Progenitor cell of endocrine pancreas (in vitro differentiated cells): ENCODE measurements at regions not wholly inside any gene's neighbourhood (a gene's known extent, or its start where the extent isn't known, plus 50 kb on each side); places are given as distances from the start of the nearest gene placed in this dataset.
A peak's percentile ranks its signal among the peaks of the same experiment; 100 is the strongest.

Source experiments
- DNase-seq: peaks from one replicate; pipeline ENCODE4 v3.0.0; 2021; ENCODE audit warnings: low spot score; ENCODE audit not compliant: unreplicated experiment
- H3K27ac Mint-ChIP-seq: 2 replicates; pipeline ENCODE4 v1.8.0; 2021; ENCODE audit warnings: mild to moderate bottlenecking, moderate library complexity, mixed read lengths
- H3K27me3 Mint-ChIP-seq: 2 replicates; pipeline ENCODE4 v1.8.0; 2021; ENCODE audit warnings: mixed read lengths
- H3K36me3 Mint-ChIP-seq: 2 replicates; pipeline ENCODE4 v1.8.0; 2022; ENCODE audit warnings: mixed read lengths; ENCODE audit not compliant: insufficient read depth
- H3K4me1 Mint-ChIP-seq: 2 replicates; pipeline ENCODE4 v1.8.0; 2021; ENCODE audit warnings: low read depth, mixed read lengths
- H3K4me3 Mint-ChIP-seq: 2 replicates; pipeline ENCODE4 v1.8.0; 2021; ENCODE audit warnings: low read depth, mild to moderate bottlenecking, moderate library complexity, mixed read lengths
- H3K9me3 Mint-ChIP-seq: 2 replicates; pipeline ENCODE4 v1.8.0; 2021; ENCODE audit warnings: low read depth, mixed read lengths
- CTCF ChIP-seq: fragments of 200-600 bp; sonication (generic); IDR thresholded peaks from one replicate; pipeline ENCODE4 v1.5.0; 2021; ENCODE audit warnings: antibody characterized with exemption, mild to moderate bottlenecking; ENCODE audit not compliant: unreplicated experiment

GRCh38 chr2:134144081-134144596 lies 109.7 kb upstream of the MGAT5 start:
- no peak overlapping the region for H3K4me3 Mint-ChIP-seq
- H3K27ac Mint-ChIP-seq = peak overlapping the region; percentile 7
- H3K9me3 Mint-ChIP-seq = no peaks in the 10 kb centered on the region
- H3K36me3 Mint-ChIP-seq = peaks cover 6% of the 10 kb centered on the region
- peaks cover 50% of the 10 kb centered on the region for H3K4me1 Mint-ChIP-seq
- no peaks in the 10 kb centered on the region for H3K27me3 Mint-ChIP-seq
- TF ChIP-seq CTCF = no peak
- DNase-seq = no peak

GRCh38 chr2:134144651-134145050 lies 109.2 kb upstream of the MGAT5 start:
- Mint-ChIP-seq H3K9me3 (no peaks in the 10 kb centered on the region), H3K4me3 (no peak overlapping the region), H3K27me3 (no peaks in the 10 kb centered on the region), H3K4me1 (peaks cover 51% of the 10 kb centered on the region), H3K36me3 (peaks cover 6% of the 10 kb centered on the region), H3K27ac (no peak overlapping the region)
- no peak for DNase-seq
- no peak for TF ChIP-seq CTCF

- Mint-ChIP-seq H3K4me1 (peaks cover 48% of the 10 kb centered on the region), H3K9me3 (no peaks in the 10 kb centered on the region), H3K36me3 (peaks cover 4% of the 10 kb centered on the region), H3K4me3 (no peak overlapping the region), H3K27ac (no peak overlapping the region), H3K27me3 (no peaks in the 10 kb centered on the region)
- TF ChIP-seq CTCF = no peak
- DNase-seq = no peak
Measured at GRCh38 chr2:134145519-134145918, 108.4 kb upstream of the MGAT5 start.

GRCh38 chr2:134146161-134146560 lies 107.7 kb upstream of the MGAT5 start:
- no peak for DNase-seq
- Mint-ChIP-seq H3K4me3 (no peak overlapping the region), H3K27ac (no peak overlapping the region), H3K4me1 (peaks cover 43% of the 10 kb centered on the region), H3K27me3 (no peaks in the 10 kb centered on the region), H3K36me3 (peaks cover 4% of the 10 kb centered on the region), H3K9me3 (no peaks in the 10 kb centered on the region)
- no peak for TF ChIP-seq CTCF

GRCh38 chr2:134146620-134147019 lies 107.3 kb upstream of the MGAT5 start:
- H3K27me3 Mint-ChIP-seq = no peaks in the 10 kb centered on the region
- no peak for DNase-seq
- no peak overlapping the region for H3K27ac Mint-ChIP-seq
- peaks cover 40% of the 10 kb centered on the region for H3K4me1 Mint-ChIP-seq
- no peak for TF ChIP-seq CTCF
- H3K4me3 Mint-ChIP-seq = no peak overlapping the region
- no peaks in the 10 kb centered on the region for H3K9me3 Mint-ChIP-seq
- H3K36me3 Mint-ChIP-seq = peaks cover 4% of the 10 kb centered on the region
